Neural progenitor cell (in vitro differentiated cells): ENCODE measurements at regions not wholly inside any gene's neighbourhood (a gene's known extent, or its start where the extent isn't known, plus 50 kb on each side); places are given as distances from the start of the nearest gene placed in this dataset.

Source experiments
- DNase-seq: peaks from one replicate; pipeline ENCODE4 v3.0.0-alpha.2; 2016; ENCODE audit warnings: low spot score
- H2AFZ ChIP-seq: fragments of 200-600 bp; sonication (generic); replicated peaks from 2 replicates; pipeline ENCODE4 v1.6.1; 2016; ENCODE audit warnings: antibody characterized with exemption
- H3F3A ChIP-seq: fragments of 200-600 bp; sonication (generic); 2 replicates; pipeline ENCODE4 v1.6.1; 2016; ENCODE audit warnings: antibody characterized with exemption, low read depth
- H3K27ac ChIP-seq: fragments of 200-600 bp; sonication (generic); 2 replicates; pipeline ENCODE4 v1.5.1; 2016; ENCODE audit warnings: mild to moderate bottlenecking
- H3K27me3 ChIP-seq: fragments of 200-600 bp; sonication (generic); 2 replicates; pipeline ENCODE4 v1.6.1; 2016; ENCODE audit warnings: mild to moderate bottlenecking, moderate library complexity
- H3K36me3 ChIP-seq: fragments of 200-600 bp; sonication (generic); 2 replicates; pipeline ENCODE4 v1.5.1; 2016
- H3K4me1 ChIP-seq: fragments of 200-600 bp; sonication (generic); 2 replicates; pipeline ENCODE4 v1.6.1; 2016; ENCODE audit warnings: mixed run types
- H3K4me2 ChIP-seq: fragments of 200-600 bp; sonication (generic); 2 replicates; pipeline ENCODE4 v1.6.1; 2016
- H3K4me3 ChIP-seq: fragments of 200-600 bp; sonication (generic); 2 replicates; pipeline ENCODE4 v1.5.1; 2016
- H3K79me2 ChIP-seq: fragments of 200-600 bp; sonication (generic); 2 replicates; pipeline ENCODE4 v1.6.1; 2016; ENCODE audit warnings: low read depth
- H3K9ac ChIP-seq: fragments of 200-600 bp; sonication (generic); 2 replicates; pipeline ENCODE4 v1.6.1; 2016
- H3K9me3 ChIP-seq: fragments of 200-600 bp; sonication (generic); 2 replicates; pipeline ENCODE4 v1.5.1; 2016; ENCODE audit warnings: low read depth
- H4K20me1 ChIP-seq: fragments of 200-600 bp; sonication (generic); 2 replicates; pipeline ENCODE4 v1.6.1; 2016; ENCODE audit warnings: low read depth
- H3K27ac Mint-ChIP-seq: 3 replicates; pipeline ENCODE4 v1.8.0; 2021; ENCODE audit warnings: mixed read lengths
- H3K27me3 Mint-ChIP-seq: 2 replicates; pipeline ENCODE4 v1.8.0; 2022; ENCODE audit warnings: low read depth, mild to moderate bottlenecking, inconsistent platforms, moderate library complexity, mixed read lengths; ENCODE audit not compliant: insufficient read depth
- H3K36me3 Mint-ChIP-seq: 3 replicates; pipeline ENCODE4 v1.8.0; 2021; ENCODE audit warnings: mixed read lengths
- H3K4me1 Mint-ChIP-seq: 3 replicates; pipeline ENCODE4 v1.8.0; 2021; ENCODE audit warnings: mixed read lengths
- H3K4me3 Mint-ChIP-seq: 3 replicates; pipeline ENCODE4 v1.8.0; 2021; ENCODE audit warnings: mild to moderate bottlenecking, moderate library complexity, mixed read lengths
- H3K9me3 Mint-ChIP-seq: 3 replicates; pipeline ENCODE4 v1.8.0; 2020; ENCODE audit warnings: mixed read lengths
- EZH2 ChIP-seq: fragments of 200-600 bp; sonication (generic); IDR thresholded peaks from 2 replicates; pipeline ENCODE4 v1.6.1; 2017; ENCODE audit warnings: antibody characterized with exemption, mild to moderate bottlenecking, moderate library complexity
- EZH2phosphoT487 ChIP-seq: fragments of 200-600 bp; sonication (generic); IDR thresholded peaks from 2 replicates; pipeline ENCODE4 v1.6.1; 2017; ENCODE audit warnings: antibody characterized with exemption
- TF ChIP-seq, protein P1 (sequence below): fragments of 200-600 bp; sonication (generic); IDR thresholded peaks from 2 replicates; pipeline ENCODE4 v1.5.1; 2017; ENCODE audit warnings: antibody characterized with exemption, mild to moderate bottlenecking

DNA sequence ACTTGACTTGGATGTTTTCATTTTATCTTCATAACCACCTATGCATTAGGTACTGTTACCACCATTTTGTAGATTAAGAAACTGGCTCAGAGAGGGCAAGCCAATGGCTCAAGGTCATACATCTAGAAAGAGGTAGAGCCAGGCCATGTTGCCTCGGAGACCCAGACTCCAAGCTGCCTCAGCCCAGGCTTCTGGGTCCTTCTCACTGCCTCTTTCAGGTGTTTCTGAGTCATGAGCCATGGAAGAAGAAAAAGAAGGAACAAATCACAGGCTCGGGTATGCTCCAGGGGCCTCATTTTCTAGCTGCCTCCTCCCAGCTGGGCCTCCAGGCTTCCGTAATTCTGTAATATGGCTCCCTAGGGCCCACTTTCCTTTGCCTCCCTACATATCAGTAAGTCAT, 226.5 kb upstream of the TOPAZ1 start:
- no peak overlapping the region for H3K4me3 Mint-ChIP-seq
- peaks cover 5% of the 10 kb centered on the region for H3K27me3 Mint-ChIP-seq

DNA sequence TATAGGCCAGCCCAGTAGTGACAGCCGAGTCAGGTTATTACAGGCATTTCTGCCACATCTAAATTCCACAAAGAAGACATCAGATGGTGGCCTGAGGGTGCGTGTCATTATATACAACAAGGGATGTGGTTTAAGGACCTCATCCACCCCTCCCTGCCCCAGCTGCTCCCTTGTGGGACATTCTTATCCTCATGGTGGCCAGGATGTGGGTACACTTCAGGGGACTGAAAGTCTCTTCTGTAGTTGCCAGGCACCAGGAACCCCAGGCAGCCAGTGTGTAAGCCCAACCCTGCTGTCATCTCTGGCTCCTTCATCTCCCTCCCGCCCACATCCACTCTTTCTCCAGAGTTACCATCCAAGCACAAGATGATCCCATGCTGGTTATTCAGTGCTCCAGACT, 224.9 kb upstream of the TOPAZ1 start:
- Mint-ChIP-seq H3K27ac (no peak overlapping the region), H3K4me1 (peaks cover 33% of the 10 kb centered on the region), H3K9me3 (no peaks in the 10 kb centered on the region), H3K36me3 (no peaks in the 10 kb centered on the region), H3K4me3 (no peak overlapping the region), H3K27me3 (peaks cover 12% of the 10 kb centered on the region)
- Histone ChIP-seq H3K4me2 (no peak overlapping the region), H3K4me1 (peaks cover 32% of the 10 kb centered on the region), H3K9ac (no peak overlapping the region), H4K20me1 (no peaks in the 10 kb centered on the region), H3K36me3 (no peaks in the 10 kb centered on the region), H3K27me3 (peaks cover 3% of the 10 kb centered on the region), H3K4me3 (no peak overlapping the region), H3K79me2 (no peaks in the 10 kb centered on the region), H3K9me3 (no peaks in the 10 kb centered on the region), H3F3A (peaks cover 30% of the 10 kb centered on the region), H2AFZ (no peak overlapping the region), H3K27ac (no peak overlapping the region)
- no peak for DNase-seq
- TF ChIP-seq EZH2phosphoT487 (no peak), EZH2 (no peak)
- TF ChIP-seq, protein P1, sequence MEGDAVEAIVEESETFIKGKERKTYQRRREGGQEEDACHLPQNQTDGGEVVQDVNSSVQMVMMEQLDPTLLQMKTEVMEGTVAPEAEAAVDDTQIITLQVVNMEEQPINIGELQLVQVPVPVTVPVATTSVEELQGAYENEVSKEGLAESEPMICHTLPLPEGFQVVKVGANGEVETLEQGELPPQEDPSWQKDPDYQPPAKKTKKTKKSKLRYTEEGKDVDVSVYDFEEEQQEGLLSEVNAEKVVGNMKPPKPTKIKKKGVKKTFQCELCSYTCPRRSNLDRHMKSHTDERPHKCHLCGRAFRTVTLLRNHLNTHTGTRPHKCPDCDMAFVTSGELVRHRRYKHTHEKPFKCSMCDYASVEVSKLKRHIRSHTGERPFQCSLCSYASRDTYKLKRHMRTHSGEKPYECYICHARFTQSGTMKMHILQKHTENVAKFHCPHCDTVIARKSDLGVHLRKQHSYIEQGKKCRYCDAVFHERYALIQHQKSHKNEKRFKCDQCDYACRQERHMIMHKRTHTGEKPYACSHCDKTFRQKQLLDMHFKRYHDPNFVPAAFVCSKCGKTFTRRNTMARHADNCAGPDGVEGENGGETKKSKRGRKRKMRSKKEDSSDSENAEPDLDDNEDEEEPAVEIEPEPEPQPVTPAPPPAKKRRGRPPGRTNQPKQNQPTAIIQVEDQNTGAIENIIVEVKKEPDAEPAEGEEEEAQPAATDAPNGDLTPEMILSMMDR, result no peak

More for the DNA sequence above, 226.5 kb upstream of the TOPAZ1 start:
- TF ChIP-seq EZH2phosphoT487 (no peak), EZH2 (no peak)
- TF ChIP-seq, protein P1, result no peak
- no peaks in the 10 kb centered on the region for H3K27me3 ChIP-seq
- H3K4me3 ChIP-seq, result no peak overlapping the region
- no peaks in the 10 kb centered on the region for H4K20me1 ChIP-seq
- H3F3A ChIP-seq, result peaks cover 19% of the 10 kb centered on the region
- peaks cover 17% of the 10 kb centered on the region for H3K4me1 ChIP-seq
- H3K36me3 ChIP-seq, result no peaks in the 10 kb centered on the region
- H3K9ac ChIP-seq, result no peak overlapping the region
- no peaks in the 10 kb centered on the region for H3K79me2 ChIP-seq
- DNase-seq, result no peak
- no peak overlapping the region for H2AFZ ChIP-seq
- Mint-ChIP-seq H3K36me3 (no peaks in the 10 kb centered on the region), H3K27ac (no peak overlapping the region), H3K4me1 (peaks cover 18% of the 10 kb centered on the region), H3K9me3 (no peaks in the 10 kb centered on the region)
- no peak overlapping the region for H3K4me2 ChIP-seq
- H3K9me3 ChIP-seq, result no peaks in the 10 kb centered on the region
- H3K27ac ChIP-seq, result no peak overlapping the region

DNA sequence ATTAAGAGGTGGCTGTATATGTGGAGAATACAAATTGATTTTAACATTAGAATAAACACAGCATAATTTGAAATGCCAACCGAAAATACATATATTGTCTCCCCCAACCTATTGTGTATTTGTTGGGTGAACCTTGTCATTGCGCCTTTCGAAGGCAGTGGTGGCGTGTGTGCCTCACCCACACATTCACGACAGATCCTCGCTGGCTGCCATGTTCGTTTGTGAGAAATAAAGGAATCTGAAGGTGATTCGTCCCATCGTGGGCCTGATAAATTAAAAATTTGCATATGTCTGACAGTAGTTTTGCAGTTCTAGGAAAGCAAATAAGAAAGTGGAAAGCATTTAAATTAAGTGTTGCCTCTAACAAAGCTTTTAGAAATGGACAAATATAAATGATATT, 222.8 kb upstream of the TOPAZ1 start:
- no peak overlapping the region for H3K4me3 ChIP-seq
- H4K20me1 ChIP-seq, result no peaks in the 10 kb centered on the region
- no peaks in the 10 kb centered on the region for H3K36me3 Mint-ChIP-seq
- H2AFZ ChIP-seq, result peak overlapping the region; percentile 66
- peak overlapping the region; percentile 73 for H3K27ac ChIP-seq
- H3K4me1 Mint-ChIP-seq, result peaks cover 37% of the 10 kb centered on the region
- H3K4me3 Mint-ChIP-seq, result no peak overlapping the region
- no peak overlapping the region for H3K27ac Mint-ChIP-seq
- H3K36me3 ChIP-seq, result no peaks in the 10 kb centered on the region
- peaks cover 38% of the 10 kb centered on the region for H3F3A ChIP-seq
- no peaks in the 10 kb centered on the region for H3K9me3 Mint-ChIP-seq
- TF ChIP-seq EZH2, result no peak
- TF ChIP-seq, protein P1, result no peak
- no peak for TF ChIP-seq EZH2phosphoT487
- H3K9me3 ChIP-seq, result no peaks in the 10 kb centered on the region
- peaks cover 40% of the 10 kb centered on the region for H3K4me1 ChIP-seq
- H3K79me2 ChIP-seq, result no peaks in the 10 kb centered on the region
- no peak for DNase-seq
- peaks cover 16% of the 10 kb centered on the region for H3K27me3 Mint-ChIP-seq
- peak overlapping the region; percentile 99 for H3K4me2 ChIP-seq
- no peak overlapping the region for H3K9ac ChIP-seq
- peaks cover 19% of the 10 kb centered on the region for H3K27me3 ChIP-seq
